ENCODE measurements at regions not wholly inside any gene's neighbourhood (a gene's known extent, or its start where the extent isn't known, plus 50 kb on each side); places are given as distances from the start of the nearest gene placed in this dataset.

GRCh38 chr6:120916844-120917243 lies 417.4 kb downstream of the TBC1D32 start:
- Histone ChIP-seq H3K4me1 (ENCODE audit: control insufficient read depth, insufficient read depth, low read length) (no peaks in the 10 kb centered on the region), H3K27me3 (ENCODE audit: control insufficient read depth, insufficient read depth, low read length) (no peaks in the 10 kb centered on the region), H3K4me3 (ENCODE audit: low read length) (no peak overlapping the region), H3K27ac (ENCODE audit: low read depth, low read length) (no peak overlapping the region), H3K9ac (ENCODE audit: low read length) (no peak overlapping the region), H3K36me3 (ENCODE audit: control insufficient read depth, insufficient read depth, low read length) (no peaks in the 10 kb centered on the region)

DNA sequence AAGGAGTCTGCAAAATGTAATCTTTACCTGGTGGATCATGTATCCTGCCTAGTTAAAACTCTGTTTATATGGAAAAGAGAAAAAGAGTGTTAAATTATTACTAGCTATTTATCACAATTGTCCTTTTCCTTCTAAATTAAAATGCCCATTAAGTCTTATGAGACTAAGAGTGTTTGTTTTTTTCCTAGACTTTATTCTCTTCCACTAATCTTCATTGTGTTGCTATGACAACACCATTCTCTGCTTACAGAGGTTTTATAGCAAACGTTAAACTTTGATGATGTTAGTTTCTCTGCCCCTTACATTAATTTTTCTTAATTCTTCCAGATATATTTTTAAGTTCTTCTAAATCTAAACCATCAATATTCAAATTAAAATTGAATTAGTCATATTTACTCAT lies 420.8 kb downstream of the TBC1D32 start:
- Histone ChIP-seq H3K27ac (ENCODE audit: low read depth, low read length) (no peak overlapping the region), H3K9ac (ENCODE audit: low read length) (no peak overlapping the region), H3K27me3 (ENCODE audit: control insufficient read depth, insufficient read depth, low read length) (no peaks in the 10 kb centered on the region), H3K4me1 (ENCODE audit: control insufficient read depth, insufficient read depth, low read length) (no peaks in the 10 kb centered on the region), H3K4me3 (ENCODE audit: low read length) (no peak overlapping the region), H3K36me3 (ENCODE audit: control insufficient read depth, insufficient read depth, low read length) (no peaks in the 10 kb centered on the region)

GRCh38 chr6:120908767-120909166 lies 425.5 kb downstream of the TBC1D32 start:
- Histone ChIP-seq H3K36me3 (ENCODE audit: control insufficient read depth, insufficient read depth, low read length) (no peaks in the 10 kb centered on the region), H3K4me3 (ENCODE audit: low read length) (no peak overlapping the region)

DNA sequence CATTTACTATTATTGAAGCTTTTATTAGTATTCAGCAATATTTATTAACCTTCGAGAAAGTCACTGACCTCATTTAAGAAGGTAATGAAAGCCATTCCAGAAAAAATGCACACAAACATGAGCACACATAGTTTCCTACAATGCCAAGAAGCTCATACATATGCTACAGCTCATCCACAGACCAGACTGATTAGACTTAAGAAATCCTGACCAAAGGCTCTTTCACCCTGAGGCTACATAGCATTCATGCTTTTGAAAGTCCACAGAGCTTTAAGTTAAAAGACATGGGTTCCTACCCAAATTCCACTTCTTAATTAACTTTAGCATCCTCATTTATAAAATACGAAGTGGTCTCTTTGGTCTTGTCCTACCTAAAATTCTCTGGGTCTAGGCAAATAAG lies 430.4 kb downstream of the TBC1D32 start:
- no peaks in the 10 kb centered on the region for H3K36me3 ChIP-seq (ENCODE audit: control insufficient read depth, insufficient read depth, low read length)
- H3K27ac ChIP-seq (ENCODE audit: low read depth, low read length) = no peak overlapping the region
- H3K4me3 ChIP-seq (ENCODE audit: low read length) = no peak overlapping the region
- no peaks in the 10 kb centered on the region for H3K27me3 ChIP-seq (ENCODE audit: control insufficient read depth, insufficient read depth, low read length)
- H3K9ac ChIP-seq (ENCODE audit: low read length) = no peak overlapping the region
- H3K4me1 ChIP-seq (ENCODE audit: control insufficient read depth, insufficient read depth, low read length) = no peaks in the 10 kb centered on the region

More at GRCh38 chr6:120908767-120909166, 425.5 kb downstream of the TBC1D32 start:
- H3K4me1 ChIP-seq (ENCODE audit: control insufficient read depth, insufficient read depth, low read length) = no peaks in the 10 kb centered on the region
- no peak overlapping the region for H3K27ac ChIP-seq (ENCODE audit: low read depth, low read length)
- no peak overlapping the region for H3K9ac ChIP-seq (ENCODE audit: low read length)
- no peaks in the 10 kb centered on the region for H3K27me3 ChIP-seq (ENCODE audit: control insufficient read depth, insufficient read depth, low read length)

GRCh38 chr6:120899932-120900331 lies 434.3 kb downstream of the TBC1D32 start:
- Histone ChIP-seq H3K27me3 (ENCODE audit: control insufficient read depth, insufficient read depth, low read length) (no peaks in the 10 kb centered on the region), H3K9ac (ENCODE audit: low read length) (no peak overlapping the region), H3K27ac (ENCODE audit: low read depth, low read length) (no peak overlapping the region), H3K4me3 (ENCODE audit: low read length) (no peak overlapping the region), H3K4me1 (ENCODE audit: control insufficient read depth, insufficient read depth, low read length) (no peaks in the 10 kb centered on the region), H3K36me3 (ENCODE audit: control insufficient read depth, insufficient read depth, low read length) (no peaks in the 10 kb centered on the region)

DNA sequence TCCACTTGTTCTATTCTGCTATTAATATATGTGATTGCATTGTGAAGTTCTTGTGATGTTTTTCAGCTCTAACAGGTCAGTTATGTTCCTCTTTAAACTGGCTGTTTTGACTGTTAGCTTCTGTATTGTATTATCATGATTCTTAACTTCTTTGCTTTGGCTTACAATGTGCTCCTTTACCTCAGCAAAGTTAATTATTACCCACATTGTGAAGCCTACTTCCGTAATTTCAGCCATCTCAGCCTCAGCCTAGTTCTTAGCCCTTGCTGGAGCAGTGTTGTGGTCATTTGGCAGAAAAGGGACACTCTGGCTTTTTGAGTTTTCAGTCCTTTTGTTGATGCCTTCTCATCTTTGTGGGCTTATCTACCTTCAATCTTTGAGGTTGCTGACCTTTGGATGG lies 440.2 kb downstream of the TBC1D32 start:
- Histone ChIP-seq H3K4me3 (ENCODE audit: low read length) (no peak overlapping the region), H3K27me3 (ENCODE audit: control insufficient read depth, insufficient read depth, low read length) (no peaks in the 10 kb centered on the region), H3K9ac (ENCODE audit: low read length) (no peak overlapping the region), H3K4me1 (ENCODE audit: control insufficient read depth, insufficient read depth, low read length) (no peaks in the 10 kb centered on the region), H3K27ac (ENCODE audit: low read depth, low read length) (no peak overlapping the region), H3K36me3 (ENCODE audit: control insufficient read depth, insufficient read depth, low read length) (no peaks in the 10 kb centered on the region)

DNA sequence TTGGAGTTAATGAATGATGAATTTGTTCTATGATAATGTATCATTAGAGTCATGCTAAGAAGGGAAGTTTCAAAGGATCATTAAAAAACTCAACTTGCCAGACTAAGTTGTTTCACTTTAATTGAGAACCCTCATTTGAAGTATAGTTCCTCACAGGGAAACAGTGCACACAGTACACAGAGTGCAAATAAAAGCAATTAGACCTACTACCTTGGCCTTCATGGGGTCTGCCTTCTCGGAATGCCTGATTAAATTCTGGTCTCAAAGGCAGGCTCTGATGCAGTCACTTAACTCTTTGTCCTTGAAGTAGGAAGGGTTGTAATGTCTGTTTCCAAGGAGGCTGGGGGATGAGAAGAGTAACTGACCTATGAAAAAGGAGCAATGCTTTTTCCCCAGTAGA lies 457.3 kb downstream of the TBC1D32 start:
- Histone ChIP-seq H3K27me3 (ENCODE audit: control insufficient read depth, insufficient read depth, low read length) (no peaks in the 10 kb centered on the region), H3K4me1 (ENCODE audit: control insufficient read depth, insufficient read depth, low read length) (no peaks in the 10 kb centered on the region), H3K36me3 (ENCODE audit: control insufficient read depth, insufficient read depth, low read length) (no peaks in the 10 kb centered on the region), H3K4me3 (ENCODE audit: low read length) (no peak overlapping the region), H3K9ac (ENCODE audit: low read length) (no peak overlapping the region), H3K27ac (ENCODE audit: low read depth, low read length) (no peak overlapping the region)

- Histone ChIP-seq H3K4me3 (ENCODE audit: low read length) (no peak overlapping the region), H3K27ac (ENCODE audit: low read depth, low read length) (no peak overlapping the region), H3K27me3 (ENCODE audit: control insufficient read depth, insufficient read depth, low read length) (no peaks in the 10 kb centered on the region)
Measured at GRCh38 chr6:120876424-120876823, 457.9 kb downstream of the TBC1D32 start.

DNA sequence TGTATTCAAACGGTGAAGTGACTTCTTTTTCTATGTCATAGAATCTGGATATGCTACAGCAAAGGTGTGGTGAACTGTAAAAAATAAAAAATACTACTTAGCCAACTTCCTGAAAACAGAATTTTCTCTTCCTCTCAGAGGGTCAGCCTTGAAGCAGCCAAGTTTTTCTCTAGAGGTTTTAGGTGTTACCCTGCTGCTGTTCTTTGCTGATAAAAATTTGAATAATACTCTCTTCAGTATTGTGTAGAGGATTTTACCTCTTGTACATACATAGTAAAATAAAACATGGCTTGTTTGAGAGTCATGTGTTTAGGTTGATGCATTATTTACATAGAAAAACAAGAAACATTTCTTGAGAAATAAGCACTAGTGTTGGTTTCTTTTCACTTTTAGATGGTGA lies 458.4 kb downstream of the TBC1D32 start:
- Histone ChIP-seq H3K4me1 (ENCODE audit: control insufficient read depth, insufficient read depth, low read length) (no peaks in the 10 kb centered on the region), H3K27ac (ENCODE audit: low read depth, low read length) (no peak overlapping the region), H3K27me3 (ENCODE audit: control insufficient read depth, insufficient read depth, low read length) (no peaks in the 10 kb centered on the region)

More at GRCh38 chr6:120876424-120876823, 457.9 kb downstream of the TBC1D32 start:
- no peaks in the 10 kb centered on the region for H3K36me3 ChIP-seq (ENCODE audit: control insufficient read depth, insufficient read depth, low read length)
- no peak overlapping the region for H3K9ac ChIP-seq (ENCODE audit: low read length)
- no peaks in the 10 kb centered on the region for H3K4me1 ChIP-seq (ENCODE audit: control insufficient read depth, insufficient read depth, low read length)

DNA sequence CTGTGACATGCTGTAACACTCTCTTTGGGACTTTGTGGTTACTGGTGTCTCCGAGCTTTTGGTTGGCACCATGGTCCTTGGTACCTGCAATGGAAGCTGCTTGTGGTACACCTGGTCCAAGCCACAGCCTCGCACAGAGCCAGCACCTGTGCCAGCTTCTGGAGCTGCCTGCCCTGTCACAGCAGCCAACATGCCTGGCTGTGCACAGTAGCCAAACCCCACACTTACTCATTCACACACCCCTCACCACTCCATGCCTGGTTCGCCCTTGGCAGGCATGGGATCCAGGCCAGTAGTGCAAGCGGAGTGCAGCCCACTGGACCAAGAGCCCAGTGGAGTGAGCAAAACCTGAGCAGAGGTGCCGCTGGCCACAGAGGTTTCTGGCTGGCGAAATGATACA lies 459.9 kb downstream of the TBC1D32 start:
- no peaks in the 10 kb centered on the region for H3K27me3 ChIP-seq (ENCODE audit: control insufficient read depth, insufficient read depth, low read length)
- H3K4me3 ChIP-seq (ENCODE audit: low read length) = no peak overlapping the region
- H3K9ac ChIP-seq (ENCODE audit: low read length) = no peak overlapping the region
- no peak overlapping the region for H3K27ac ChIP-seq (ENCODE audit: low read depth, low read length)
- H3K4me1 ChIP-seq (ENCODE audit: control insufficient read depth, insufficient read depth, low read length) = no peaks in the 10 kb centered on the region
- no peaks in the 10 kb centered on the region for H3K36me3 ChIP-seq (ENCODE audit: control insufficient read depth, insufficient read depth, low read length)

More for the DNA sequence above, 458.4 kb downstream of the TBC1D32 start:
- Histone ChIP-seq H3K9ac (ENCODE audit: low read length) (no peak overlapping the region), H3K4me3 (ENCODE audit: low read length) (no peak overlapping the region), H3K36me3 (ENCODE audit: control insufficient read depth, insufficient read depth, low read length) (no peaks in the 10 kb centered on the region)

GRCh38 chr6:120873125-120873865 lies 461.0 kb downstream of the TBC1D32 start:
- H3K9ac ChIP-seq (ENCODE audit: low read length) = no peak overlapping the region
- H3K36me3 ChIP-seq (ENCODE audit: control insufficient read depth, insufficient read depth, low read length) = no peaks in the 10 kb centered on the region
- H3K27ac ChIP-seq (ENCODE audit: low read depth, low read length) = no peak overlapping the region
- H3K4me1 ChIP-seq (ENCODE audit: control insufficient read depth, insufficient read depth, low read length) = no peaks in the 10 kb centered on the region
- no peak overlapping the region for H3K4me3 ChIP-seq (ENCODE audit: low read length)
- H3K27me3 ChIP-seq (ENCODE audit: control insufficient read depth, insufficient read depth, low read length) = no peaks in the 10 kb centered on the region

DNA sequence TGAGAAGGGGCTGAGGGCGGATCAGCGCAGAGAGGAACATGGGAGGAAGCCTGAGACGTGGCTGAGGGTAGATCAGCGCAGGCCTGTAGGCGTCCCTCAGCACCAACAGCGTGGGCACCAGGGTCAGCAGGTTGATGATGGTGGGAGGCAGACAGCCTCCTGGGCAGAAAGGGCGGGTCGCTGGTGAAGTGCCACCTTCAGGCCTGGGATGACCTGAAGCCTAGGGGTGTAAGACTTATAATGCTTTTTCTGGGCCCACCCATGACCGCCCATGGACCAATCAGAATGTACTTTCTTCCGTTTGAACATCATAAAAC lies 462.1 kb downstream of the TBC1D32 start:
- H3K9ac ChIP-seq (ENCODE audit: low read length) = no peak overlapping the region
- H3K4me3 ChIP-seq (ENCODE audit: low read length) = no peak overlapping the region
- H3K27me3 ChIP-seq (ENCODE audit: control insufficient read depth, insufficient read depth, low read length) = no peaks in the 10 kb centered on the region
- H3K4me1 ChIP-seq (ENCODE audit: control insufficient read depth, insufficient read depth, low read length) = no peaks in the 10 kb centered on the region
- H3K27ac ChIP-seq (ENCODE audit: low read depth, low read length) = no peak overlapping the region
- no peaks in the 10 kb centered on the region for H3K36me3 ChIP-seq (ENCODE audit: control insufficient read depth, insufficient read depth, low read length)

- Histone ChIP-seq H3K27me3 (ENCODE audit: control insufficient read depth, insufficient read depth, low read length) (no peaks in the 10 kb centered on the region), H3K27ac (ENCODE audit: low read depth, low read length) (no peak overlapping the region), H3K9ac (ENCODE audit: low read length) (no peak overlapping the region), H3K36me3 (ENCODE audit: control insufficient read depth, insufficient read depth, low read length) (no peaks in the 10 kb centered on the region), H3K4me3 (ENCODE audit: low read length) (no peak overlapping the region), H3K4me1 (ENCODE audit: control insufficient read depth, insufficient read depth, low read length) (no peaks in the 10 kb centered on the region)
Measured at GRCh38 chr6:120871416-120872261, 462.6 kb downstream of the TBC1D32 start.

Measured in rectal smooth muscle tissue (tissue), 1 donor.